MM.1S (cell line): ENCODE measurements at regions not wholly inside any gene's neighbourhood (a gene's known extent, or its start where the extent isn't known, plus 50 kb on each side); places are given as distances from the start of the nearest gene placed in this dataset.

ENCODE experiments used
- EZH2phosphoT487 ChIP-seq: fragments of 300-600 bp; sonication (generic); IDR thresholded peaks from 2 replicates; pipeline ENCODE4 v1.6.1; 2018; ENCODE audit warnings: antibody characterized with exemption, low read length
- TF ChIP-seq, protein P1 (sequence below): fragments of 300-600 bp; sonication (generic); IDR thresholded peaks from 2 replicates; pipeline ENCODE4 v1.5.1; 2016; ENCODE audit warnings: antibody characterized with exemption, low read length, mixed read lengths

DNA sequence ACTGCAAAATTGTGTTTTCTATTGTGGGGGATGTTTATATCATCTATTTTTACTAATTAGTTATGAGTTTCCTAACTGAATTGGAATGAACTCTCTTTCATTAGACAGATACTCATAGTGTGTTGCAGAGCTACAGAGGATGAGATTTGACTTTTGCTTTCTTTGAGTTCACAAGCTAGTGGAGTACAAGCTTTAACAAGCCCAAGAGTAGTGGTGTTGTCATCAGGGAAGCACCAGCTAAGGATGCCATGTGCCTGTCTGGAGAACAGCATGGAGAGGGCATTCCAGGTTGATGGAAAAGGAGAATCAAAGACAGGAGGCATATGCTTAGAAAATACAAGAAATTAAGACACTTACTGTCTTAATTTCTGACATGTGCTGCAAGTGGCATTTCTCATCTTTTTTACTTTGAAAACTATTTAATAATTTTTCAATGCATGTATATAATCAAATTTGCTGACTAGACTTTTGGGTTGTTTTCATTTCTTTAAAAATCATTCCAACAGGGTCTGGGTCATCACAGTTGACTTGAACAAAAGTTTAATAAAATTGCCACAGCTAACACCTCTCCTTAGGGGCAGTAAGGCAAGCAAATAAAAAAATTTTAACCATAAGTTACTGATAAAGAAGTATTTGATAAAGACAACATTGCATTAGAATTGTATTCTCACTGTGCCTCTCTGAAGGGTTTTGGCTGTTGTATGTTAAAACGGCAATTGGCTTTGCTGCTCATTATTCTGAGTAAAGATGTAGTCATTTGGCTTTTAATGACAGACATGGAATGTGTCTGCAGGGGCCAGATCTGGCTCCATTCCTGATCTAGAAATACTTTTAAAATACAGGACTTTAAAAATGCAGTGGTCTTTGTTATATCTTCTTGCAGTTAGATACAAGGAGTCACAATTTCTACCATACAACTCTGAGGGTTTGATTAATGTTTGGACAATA lies 323.7 kb upstream of the CDH11 start:
- TF ChIP-seq, protein P1, sequence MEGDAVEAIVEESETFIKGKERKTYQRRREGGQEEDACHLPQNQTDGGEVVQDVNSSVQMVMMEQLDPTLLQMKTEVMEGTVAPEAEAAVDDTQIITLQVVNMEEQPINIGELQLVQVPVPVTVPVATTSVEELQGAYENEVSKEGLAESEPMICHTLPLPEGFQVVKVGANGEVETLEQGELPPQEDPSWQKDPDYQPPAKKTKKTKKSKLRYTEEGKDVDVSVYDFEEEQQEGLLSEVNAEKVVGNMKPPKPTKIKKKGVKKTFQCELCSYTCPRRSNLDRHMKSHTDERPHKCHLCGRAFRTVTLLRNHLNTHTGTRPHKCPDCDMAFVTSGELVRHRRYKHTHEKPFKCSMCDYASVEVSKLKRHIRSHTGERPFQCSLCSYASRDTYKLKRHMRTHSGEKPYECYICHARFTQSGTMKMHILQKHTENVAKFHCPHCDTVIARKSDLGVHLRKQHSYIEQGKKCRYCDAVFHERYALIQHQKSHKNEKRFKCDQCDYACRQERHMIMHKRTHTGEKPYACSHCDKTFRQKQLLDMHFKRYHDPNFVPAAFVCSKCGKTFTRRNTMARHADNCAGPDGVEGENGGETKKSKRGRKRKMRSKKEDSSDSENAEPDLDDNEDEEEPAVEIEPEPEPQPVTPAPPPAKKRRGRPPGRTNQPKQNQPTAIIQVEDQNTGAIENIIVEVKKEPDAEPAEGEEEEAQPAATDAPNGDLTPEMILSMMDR: no peak
- TF ChIP-seq EZH2phosphoT487: no peak
